IMR-90 (cell line): ENCODE measurements at regions not wholly inside any gene's neighbourhood (a gene's known extent, or its start where the extent isn't known, plus 50 kb on each side); places are given as distances from the start of the nearest gene placed in this dataset.

Source experiments
- BHLHE40 ChIP-seq: fragments of 150-350 bp; IDR thresholded peaks from 2 replicates; pipeline ENCODE4 v1.6.1; 2016; ENCODE audit warnings: mild to moderate bottlenecking, low read depth, low read length
- CEBPB ChIP-seq: IDR thresholded peaks from 2 replicates; pipeline ENCODE4 v1.6.1; 2012; ENCODE audit warnings: low read depth, low read length, improper control_type of control experiment
- RFX5 ChIP-seq: IDR thresholded peaks from 2 replicates; pipeline ENCODE4 v1.8.0; 2012; ENCODE audit warnings: low read depth, mild to moderate bottlenecking, low read length, moderate library complexity
- SMC3 ChIP-seq: fragments of 150-350 bp; IDR thresholded peaks from 2 replicates; pipeline ENCODE4 v1.6.1; 2016; ENCODE audit warnings: low read depth, mild to moderate bottlenecking, antibody characterized with exemption, low read length, moderate library complexity
- TF ChIP-seq, protein P1 (sequence below): conservative IDR thresholded peaks from 2 replicates; pipeline ENCODE4 v1.5.1; 2012; ENCODE audit warnings: mild to moderate bottlenecking, low read depth, low read length, improper control_type of control experiment
- TF ChIP-seq, protein P2 (sequence below): fragments of 150-350 bp; IDR thresholded peaks from 2 replicates; pipeline ENCODE4 v1.6.1; 2017; ENCODE audit warnings: mild to moderate bottlenecking, antibody characterized with exemption, low read length, low read depth

DNA sequence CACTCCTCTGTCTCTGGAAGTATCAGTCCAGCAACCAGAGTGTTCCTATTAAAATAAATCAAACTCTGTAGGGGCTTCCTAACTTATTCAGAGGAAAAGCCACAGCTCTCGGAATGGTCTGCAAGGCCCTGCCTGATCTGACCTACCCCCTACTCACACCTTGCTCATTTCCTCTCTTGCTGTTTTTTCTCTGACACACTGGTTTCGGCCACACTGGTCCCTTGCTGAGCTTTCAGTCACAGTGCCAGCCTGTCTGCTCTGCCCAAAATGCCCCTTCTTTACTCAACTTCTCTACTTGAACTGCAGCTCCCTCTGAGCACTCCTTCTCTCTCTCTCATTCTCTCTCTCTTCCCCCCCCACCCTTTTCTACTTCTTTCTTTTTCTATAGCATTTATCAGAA is 430.2 kb downstream of the UTRN start:
- TF ChIP-seq, protein P1, sequence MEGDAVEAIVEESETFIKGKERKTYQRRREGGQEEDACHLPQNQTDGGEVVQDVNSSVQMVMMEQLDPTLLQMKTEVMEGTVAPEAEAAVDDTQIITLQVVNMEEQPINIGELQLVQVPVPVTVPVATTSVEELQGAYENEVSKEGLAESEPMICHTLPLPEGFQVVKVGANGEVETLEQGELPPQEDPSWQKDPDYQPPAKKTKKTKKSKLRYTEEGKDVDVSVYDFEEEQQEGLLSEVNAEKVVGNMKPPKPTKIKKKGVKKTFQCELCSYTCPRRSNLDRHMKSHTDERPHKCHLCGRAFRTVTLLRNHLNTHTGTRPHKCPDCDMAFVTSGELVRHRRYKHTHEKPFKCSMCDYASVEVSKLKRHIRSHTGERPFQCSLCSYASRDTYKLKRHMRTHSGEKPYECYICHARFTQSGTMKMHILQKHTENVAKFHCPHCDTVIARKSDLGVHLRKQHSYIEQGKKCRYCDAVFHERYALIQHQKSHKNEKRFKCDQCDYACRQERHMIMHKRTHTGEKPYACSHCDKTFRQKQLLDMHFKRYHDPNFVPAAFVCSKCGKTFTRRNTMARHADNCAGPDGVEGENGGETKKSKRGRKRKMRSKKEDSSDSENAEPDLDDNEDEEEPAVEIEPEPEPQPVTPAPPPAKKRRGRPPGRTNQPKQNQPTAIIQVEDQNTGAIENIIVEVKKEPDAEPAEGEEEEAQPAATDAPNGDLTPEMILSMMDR: no peak
- TF ChIP-seq CEBPB (no peak), SMC3 (no peak), BHLHE40 (no peak), RFX5 (no peak)
- TF ChIP-seq, protein P2, sequence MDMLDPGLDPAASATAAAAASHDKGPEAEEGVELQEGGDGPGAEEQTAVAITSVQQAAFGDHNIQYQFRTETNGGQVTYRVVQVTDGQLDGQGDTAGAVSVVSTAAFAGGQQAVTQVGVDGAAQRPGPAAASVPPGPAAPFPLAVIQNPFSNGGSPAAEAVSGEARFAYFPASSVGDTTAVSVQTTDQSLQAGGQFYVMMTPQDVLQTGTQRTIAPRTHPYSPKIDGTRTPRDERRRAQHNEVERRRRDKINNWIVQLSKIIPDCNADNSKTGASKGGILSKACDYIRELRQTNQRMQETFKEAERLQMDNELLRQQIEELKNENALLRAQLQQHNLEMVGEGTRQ: no peak
